Fibroblast of skin of left quadriceps (primary cell): ENCODE measurements at regions not wholly inside any gene's neighbourhood (a gene's known extent, or its start where the extent isn't known, plus 50 kb on each side); places are given as distances from the start of the nearest gene placed in this dataset.
"Not testable (repeated sequence)": the region's sequence is repeated elsewhere in the genome, so short reads cannot be mapped to it uniquely, and the experiment has no call there.

Source experiments
- DNase-seq, 2 experiments: peaks; one replicate each; pipeline ENCODE4 v3.0.0-alpha.2; 2013; ENCODE audit warnings: low read depth in 2 of 2

DNA sequence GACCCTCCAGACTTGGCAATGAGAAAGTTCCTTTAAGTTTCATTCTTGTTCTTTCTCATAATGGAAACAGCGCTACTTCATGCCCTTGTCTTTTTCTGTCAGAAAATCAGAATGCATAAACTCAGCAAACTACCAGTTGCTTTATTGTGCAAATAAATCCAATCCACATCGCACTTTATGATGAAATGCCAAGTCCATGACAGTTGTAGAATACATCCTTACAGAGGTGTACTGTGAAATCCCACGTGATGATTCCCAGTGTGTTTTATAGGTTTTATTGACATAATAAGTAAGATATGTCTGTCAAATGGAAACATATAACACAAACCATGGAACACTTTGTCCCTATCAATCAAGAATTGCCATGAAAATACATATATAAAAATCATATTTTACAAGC is 295.0 kb downstream of the PCDH7 start:
- no peak for DNase-seq

DNA sequence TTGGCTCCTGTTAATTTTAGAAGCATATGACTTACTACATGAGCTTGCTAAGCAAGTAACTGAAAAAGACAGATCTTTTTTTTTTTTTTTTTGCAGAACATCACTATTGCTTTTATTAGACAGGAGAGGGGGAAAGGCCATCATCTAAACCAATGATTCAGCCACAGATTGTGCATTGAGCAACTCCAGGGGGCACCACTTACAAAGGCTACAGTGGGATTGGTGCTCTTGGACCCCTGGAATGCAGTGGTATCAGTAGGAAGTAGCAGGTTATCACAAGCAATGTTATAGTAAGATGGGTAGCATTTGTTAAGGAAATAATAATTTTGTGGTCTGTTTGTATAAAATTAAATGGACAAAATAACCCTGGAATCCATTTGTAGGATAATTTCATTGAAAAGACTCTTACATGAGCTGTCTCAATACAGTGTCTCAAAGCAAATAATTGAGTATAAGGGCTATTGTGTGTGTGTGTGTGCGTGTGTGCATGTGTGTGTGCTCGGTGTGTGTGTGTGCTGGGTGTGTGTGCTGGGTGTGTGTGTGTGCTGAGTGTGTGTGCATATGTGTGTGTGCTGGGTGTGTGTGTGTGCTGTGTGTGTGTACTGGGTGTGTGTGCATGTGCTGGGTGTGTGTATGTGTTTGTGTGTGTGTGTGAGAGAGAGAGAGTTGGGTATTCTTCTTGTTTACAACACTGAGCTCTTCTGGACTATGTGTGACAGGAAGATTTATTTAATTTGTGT is 296.3 kb downstream of the PCDH7 start:
- DNase-seq: no peak

DNA sequence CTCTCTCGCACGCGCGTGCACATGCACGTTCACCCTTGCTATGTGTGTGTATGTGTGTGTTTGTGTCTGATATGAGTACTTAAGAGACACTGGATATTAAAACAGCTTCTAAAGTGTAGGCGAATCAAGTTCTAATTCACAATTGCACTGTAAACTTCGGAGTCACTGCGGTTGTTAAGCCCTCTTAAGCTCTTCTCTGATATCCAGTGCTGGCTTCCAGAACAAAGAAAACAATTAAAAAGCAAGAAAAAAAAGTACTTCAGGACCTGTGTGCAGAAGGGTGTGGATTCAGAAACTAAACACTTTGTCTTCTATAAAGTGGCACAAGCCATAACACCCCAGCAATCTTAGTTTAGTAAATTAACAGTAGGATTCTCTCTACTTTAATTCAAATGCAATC is 300.2 kb downstream of the PCDH7 start:
- DNase-seq: no peak

DNA sequence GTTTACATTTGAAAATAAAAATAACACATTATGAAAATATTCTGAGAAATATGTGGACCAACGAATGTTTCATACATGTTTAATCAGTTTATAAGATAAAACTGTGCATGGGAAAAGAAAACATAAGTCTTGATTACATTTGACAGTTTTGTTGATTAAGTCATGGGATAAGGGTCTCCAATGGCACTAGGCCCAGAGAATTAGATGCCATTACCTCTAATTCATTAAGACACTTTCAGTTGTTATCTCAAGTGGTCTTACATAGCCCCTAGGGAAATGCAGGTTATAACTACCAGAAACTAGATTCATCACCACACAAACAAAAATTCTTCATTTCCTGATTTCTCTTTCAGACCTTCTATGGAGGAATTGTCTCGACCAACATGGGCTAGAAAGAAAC is 300.8 kb downstream of the PCDH7 start:
- DNase-seq: no peak

DNA sequence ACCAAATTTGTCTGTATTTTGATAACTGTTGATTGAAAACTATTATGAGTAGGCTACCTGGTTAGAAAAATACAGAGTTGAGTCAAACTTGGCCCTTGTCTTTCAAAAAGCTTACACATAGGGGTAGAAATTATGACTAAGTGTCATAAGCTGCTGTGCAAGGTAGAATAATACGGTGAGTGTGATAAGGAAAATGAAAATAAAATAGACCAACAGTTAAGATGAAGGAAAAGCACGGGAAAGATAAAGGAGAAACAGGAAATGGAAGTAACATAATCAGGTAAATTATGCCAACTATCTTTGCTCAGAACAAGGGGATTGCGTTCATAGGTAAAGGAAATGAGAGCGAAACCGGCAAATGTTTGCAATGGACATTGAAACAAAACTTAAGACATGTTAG is 302.5 kb downstream of the PCDH7 start:
- no peak for DNase-seq

DNA sequence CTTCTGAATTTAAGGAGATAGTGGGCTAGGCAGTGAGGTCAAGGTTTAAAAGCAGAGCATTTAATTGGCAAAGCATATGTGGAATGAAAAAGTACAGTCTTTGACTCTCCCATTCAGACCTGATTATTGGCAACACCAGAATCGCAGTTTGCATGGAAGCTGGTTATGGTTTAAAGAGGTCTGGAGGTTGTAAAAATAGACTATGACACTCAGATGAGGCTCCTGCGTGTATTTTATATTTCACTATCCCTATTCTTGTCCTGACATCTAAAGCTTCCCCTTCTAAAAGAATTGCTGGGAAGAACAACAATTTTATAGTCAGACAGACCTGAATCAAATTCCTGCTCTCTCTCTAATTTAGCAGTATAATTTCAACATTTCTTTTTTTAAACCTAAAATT is 302.9 kb downstream of the PCDH7 start:
- no peak for DNase-seq

DNA sequence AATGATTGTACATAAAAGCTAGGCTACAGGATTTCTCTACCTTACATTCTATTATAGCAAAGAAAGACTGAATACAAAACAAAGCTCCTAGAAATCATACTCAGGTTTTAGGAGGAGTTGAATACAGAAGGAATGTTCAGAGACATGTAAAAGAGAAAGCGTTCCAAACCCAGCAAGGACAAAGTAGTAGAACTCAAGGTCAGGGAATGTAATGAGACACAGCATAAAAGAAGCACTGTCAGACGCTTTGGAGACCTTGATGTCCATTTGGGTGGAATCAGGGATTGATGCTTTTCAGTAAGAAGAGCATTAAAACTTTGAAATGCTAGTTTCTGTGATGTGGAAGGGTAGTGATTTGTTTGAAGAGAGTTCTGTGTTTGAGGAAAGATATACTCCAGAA is 303.6 kb downstream of the PCDH7 start:
- no peak for DNase-seq

DNA sequence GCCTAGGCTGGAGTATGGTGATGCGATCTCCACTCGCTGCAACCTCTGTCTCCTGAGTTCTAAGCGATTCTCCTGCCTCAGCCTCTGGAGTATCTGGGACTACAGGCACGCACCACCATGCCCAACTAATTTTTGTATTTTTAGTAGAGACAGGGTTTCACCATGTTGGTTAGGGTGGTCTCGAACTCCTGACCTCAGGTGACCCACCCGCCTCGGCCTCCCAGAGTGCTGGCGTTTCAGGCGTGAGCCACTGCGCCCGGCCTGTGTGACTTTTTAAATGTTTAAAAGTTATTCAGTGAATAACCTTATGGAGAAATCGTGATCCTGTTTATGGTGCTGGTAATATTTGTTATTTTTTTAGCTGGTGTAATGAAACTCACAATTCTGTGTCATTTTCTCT is 304.6 kb downstream of the PCDH7 start:
- not testable (repeated sequence) for DNase-seq

DNA sequence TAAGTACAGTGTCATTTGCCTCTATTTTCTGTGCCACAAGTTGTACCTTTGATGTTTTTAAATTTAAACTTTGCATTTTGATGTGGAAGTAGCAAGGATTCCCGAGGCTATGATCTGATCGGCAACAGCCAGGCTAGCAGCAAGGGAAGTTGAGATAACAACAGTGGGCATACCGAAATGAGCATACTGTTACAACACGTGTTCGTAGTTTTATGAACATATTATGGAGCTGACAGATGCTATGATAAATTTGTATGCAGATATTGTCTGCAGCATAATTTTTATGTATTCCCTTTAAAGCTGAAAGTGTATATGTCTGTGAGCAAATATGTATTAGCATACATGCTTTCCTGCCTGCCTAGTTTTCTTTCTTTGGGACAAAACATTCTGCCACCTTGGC is 306.1 kb downstream of the PCDH7 start:
- DNase-seq: no peak

DNA sequence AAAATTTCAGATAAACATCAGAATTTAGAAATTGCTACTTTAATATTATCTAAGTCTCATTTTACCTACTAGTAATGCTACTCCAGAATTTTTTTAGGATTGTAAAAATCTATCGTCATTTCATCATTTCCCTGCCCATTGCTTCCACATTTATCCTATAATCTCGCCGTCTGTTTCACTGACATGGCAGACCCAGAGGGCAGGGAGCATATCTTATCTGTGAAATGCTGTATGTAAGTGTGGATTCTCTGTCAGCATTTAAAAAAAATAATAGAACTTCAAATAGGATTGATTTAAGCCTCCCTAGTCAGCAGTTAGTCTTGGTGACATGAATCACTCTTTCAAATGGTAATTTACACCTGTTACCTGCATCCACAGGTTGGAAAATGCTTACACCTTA is 314.4 kb downstream of the PCDH7 start:
- no peak for DNase-seq

DNA sequence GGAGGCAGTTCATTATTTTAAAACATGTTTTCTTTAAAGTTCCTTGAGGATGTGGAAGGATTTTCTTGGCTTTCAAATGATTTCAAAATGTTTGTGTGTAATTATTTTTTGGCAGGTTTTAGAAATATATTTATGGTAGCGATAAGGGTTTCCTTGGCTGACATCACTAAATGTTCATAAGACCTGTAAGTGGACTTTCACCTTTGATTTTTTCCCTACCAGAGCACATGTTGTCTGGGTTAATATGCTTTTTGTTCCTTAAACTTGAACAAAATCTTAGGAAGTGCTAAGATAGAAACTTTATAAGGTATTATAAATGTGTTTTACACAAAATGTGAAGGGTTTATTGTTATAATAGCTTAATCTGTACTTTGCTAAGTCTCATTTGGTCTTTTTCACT is 315.6 kb downstream of the PCDH7 start:
- no peak for DNase-seq

DNA sequence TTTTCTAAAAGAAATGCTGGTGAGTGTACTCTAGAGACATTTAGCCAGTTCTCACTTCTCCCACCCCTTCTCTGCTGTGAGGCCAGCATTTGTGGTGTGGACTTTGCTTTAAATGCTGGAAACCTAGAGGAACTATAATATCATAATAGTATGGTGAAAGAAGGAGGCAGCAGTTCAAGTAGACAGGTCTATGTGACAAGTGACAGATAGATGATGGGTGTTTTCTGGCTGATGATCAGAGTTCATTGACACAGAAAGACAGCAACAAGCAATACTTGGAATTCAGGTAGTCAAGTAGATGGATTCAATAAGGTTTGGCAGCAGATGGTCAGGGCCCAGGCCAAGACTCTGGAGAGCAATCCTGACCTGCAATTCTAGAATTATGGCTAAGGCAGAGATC is 317.5 kb downstream of the PCDH7 start:
- no peak for DNase-seq

DNA sequence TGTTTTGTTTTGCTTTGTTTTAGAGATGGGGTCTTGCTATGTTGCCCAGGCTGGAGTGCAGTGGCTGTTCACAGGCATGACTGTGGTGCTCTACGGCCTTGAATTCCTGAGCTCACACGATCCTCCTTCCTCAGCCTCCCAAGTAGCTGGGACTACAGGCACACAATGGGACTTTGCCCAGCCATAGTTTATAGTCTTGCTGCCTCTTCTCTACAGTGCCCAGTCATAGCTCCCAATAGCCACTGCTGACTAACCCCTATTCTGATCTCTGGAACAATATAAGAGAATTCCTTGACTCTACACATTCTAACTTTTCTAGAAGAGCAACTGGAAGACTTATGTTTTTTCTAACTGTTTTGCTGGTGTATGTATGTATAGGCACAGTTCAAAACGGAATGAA is 319.2 kb downstream of the PCDH7 start:
- DNase-seq: no peak

DNA sequence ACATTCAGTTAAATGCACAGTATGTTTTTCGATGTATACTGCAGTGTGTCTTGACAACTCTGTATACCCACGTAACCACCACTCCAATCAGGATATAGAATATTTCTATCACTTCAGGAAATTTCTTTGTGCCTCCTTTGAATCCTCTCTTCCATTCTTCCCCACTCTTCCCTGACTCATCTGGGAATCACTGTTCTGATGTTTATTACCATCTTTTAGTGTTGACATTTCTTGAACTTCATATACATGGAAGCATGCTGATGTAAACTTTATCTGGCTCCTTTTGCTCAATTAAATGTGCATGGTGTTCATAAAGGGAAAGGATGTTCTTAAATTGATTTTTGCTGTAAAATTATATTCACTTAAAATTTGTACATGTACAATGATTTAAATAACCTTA is 319.9 kb downstream of the PCDH7 start:
- DNase-seq: no peak

DNA sequence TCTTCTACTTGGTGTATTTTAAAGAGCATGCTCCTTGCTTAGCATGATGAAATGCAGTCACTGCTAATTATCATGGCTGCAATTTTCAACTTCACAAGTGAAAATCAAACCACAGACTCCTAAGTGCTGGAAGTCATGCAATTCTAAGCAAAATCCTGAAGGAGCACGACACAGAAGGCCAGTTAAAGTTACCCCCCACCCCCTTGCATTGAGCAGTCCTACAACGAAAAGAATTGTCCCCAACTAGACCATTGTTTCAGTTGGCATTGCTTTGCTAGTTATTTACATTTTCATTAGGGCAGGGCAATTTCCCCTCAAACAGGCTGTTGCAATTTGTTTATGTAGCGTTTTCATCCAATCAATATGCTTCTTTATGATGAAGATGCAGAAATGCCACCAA is 321.2 kb downstream of the PCDH7 start:
- DNase-seq: no peak

DNA sequence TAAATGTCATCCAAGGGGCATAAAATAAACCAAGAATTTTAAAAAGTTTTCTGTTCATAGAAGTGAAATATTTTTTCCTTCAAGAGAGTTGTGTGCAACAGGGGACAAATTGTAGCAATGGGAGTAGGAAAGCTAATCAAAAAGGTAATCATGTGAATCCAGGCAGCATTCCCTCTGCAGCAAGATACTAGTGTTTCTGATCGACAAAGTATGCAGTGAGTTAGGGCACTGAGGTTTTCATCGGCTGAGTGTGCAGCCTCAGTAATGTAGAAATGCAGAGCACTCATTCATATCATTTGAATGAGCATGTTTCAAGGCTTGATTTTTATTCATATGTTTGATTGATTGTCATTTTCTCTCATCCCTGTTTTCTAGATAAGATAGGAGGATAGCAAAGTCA is 321.7 kb downstream of the PCDH7 start:
- no peak for DNase-seq

DNA sequence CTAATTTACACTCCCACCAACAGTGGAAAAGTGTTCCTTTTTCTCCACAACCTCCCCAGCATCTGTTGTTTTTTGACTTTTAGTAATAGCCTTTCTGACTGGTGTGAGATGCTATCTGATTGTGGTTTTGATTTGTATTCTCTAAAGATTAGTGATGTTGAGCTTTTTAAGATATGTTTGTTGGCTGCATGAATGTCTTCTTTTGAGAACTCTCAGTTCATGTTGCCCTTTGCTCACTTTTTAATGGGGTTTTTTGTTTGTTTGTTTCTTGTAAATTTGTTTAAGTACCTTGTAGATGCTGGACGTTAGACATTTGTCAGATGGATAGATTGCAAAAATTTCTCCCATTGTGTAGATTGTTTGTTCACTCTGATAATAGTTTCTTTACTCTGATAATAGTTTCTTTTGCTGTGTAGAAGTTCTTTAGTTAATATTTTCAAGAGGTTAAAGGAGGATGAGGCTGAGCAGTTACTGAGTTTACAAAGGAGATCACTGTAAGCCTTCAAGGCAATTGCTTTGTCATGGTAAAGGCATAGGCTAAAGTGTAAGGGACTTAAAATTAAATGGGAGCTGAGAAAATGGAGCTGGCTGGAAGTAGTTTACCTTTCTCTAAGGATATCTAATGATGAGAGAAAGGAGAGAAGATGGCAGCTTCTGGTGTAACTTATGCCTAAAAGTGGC is 323.4 kb downstream of the PCDH7 start:
- DNase-seq: no peak

DNA sequence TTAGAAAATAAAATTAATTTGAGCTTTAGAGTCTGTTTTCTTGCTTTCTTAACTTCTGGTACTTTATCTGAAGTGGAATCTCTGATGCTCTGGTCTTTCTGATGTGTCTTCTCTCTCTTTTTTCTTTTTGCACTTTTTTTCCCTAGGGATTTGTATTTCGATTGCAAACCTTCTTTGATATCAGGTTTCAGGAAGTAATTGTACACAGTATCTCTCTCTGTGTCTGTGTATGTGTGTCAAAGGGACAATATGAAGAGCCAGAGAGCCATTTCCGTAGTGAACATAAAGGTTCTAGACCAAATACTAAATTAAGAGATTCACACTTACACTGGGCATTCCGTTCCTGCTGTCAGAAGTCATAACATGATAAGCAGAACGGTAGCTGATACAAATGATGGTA is 325.0 kb downstream of the PCDH7 start:
- DNase-seq: no peak

DNA sequence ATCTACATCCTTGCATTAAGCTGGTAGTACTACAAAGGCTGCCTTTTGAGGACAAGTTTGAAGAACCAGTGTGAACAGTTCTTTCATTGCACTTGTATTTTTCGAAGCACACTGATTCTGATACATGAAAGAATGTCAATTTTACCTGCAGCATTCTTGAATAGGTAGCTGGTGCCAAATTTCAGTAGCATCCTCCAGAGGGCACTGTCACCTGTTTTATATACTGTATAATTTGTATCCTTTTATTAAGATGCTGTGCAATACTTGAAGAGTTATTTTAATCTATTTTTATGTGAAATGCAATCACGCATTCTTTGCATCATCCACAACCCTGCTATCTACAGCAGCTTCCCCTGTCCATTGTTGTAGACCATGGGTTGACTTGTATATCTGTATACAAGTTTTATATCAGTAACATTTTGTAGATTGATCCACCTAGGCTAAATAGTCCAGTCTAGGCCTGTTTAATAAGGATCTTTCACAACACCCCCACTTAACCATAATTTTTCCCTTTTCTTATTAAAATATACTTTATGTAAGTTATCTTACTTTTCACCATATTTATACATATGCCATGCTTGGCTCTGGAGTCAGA is 325.7 kb downstream of the PCDH7 start:
- no peak for DNase-seq

DNA sequence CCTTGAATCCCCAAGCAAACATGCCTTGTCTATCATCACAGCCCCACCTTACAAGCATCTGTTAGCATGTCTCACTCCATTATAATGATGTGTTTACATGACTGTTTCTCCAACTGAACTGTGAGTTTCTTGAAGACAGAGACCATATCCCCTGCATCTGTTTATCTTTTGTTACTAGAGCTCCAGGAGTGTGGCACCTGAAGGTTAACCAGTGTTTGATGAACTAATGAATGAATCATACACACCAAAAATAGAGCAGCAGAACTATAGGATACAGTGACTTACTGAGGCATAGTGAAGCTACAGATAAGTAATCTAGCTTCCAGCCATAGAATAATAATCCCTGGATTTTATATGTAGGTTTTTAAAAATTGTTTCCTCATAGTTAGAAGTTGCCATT is 331.0 kb downstream of the PCDH7 start:
- no peak for DNase-seq

DNA sequence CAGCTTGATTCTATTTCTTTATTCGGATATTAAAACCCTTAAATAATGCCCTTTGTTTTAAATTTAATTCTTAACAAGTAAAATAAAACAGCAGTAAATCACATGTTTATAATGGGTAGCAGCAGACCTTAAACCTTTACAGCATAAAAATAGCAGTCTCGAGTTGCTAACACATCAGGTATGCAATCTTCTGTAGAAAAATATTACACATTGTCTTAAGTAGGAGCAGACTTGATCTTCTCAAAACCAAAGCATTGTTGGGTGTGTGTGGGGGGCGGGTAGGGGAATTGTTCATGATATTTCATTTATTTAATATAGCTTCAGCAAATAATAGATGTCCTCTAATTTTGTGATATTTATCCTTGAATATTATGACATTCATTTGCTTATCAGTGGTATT is 331.4 kb downstream of the PCDH7 start:
- no peak for DNase-seq

DNA sequence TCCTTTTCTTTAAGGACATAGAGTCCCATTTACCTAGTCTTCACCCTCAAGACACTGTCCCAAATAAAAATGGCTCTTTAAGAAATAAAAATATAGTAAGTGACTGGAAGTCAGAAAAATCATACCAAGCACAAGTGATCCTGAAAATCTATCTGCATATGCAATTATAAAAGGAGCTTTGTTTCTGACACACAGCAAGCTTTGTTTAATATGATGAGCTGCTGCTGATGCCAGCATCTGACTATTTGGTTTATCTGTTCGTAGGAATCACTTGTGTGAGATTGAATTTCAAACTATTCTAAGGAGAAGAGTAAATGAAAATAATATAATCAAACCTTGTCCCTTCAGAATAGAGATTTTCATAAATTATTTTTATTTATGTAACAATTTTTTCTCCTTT is 332.4 kb downstream of the PCDH7 start:
- DNase-seq: no peak

DNA sequence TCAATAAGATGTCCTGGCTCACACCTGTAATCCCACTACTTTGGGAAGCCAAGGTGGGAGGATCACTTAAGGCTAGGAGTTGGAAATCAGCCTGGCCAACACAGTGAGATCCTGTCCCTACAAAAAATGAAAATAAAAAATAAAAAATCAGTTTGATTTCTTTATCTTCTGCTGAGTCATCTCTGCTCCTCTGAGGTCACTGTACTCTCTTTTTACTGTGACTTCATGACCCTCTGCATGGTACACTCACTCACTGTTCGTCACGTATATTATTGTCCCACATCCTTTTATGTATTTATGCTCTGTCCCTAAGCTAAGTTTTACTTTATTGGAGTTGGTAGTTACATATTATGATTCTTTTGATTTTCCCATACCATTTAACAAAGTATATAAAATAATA is 333.3 kb downstream of the PCDH7 start:
- no peak for DNase-seq
